ENCODE measurements at regions not wholly inside any gene's neighbourhood (a gene's known extent, or its start where the extent isn't known, plus 50 kb on each side); places are given as distances from the start of the nearest gene placed in this dataset.

- no peaks in the 10 kb centered on the region for H3K36me3 ChIP-seq
- DNase-seq (no peak), ATAC-seq (no peak)
- H3K27me3 ChIP-seq (ENCODE audit: low read depth), result no peaks in the 10 kb centered on the region
- H3K27ac ChIP-seq, result no peak overlapping the region
- H3K4me1 ChIP-seq, result no peaks in the 10 kb centered on the region
- H3K4me3 ChIP-seq, result no peak overlapping the region
- TF ChIP-seq, protein P1, sequence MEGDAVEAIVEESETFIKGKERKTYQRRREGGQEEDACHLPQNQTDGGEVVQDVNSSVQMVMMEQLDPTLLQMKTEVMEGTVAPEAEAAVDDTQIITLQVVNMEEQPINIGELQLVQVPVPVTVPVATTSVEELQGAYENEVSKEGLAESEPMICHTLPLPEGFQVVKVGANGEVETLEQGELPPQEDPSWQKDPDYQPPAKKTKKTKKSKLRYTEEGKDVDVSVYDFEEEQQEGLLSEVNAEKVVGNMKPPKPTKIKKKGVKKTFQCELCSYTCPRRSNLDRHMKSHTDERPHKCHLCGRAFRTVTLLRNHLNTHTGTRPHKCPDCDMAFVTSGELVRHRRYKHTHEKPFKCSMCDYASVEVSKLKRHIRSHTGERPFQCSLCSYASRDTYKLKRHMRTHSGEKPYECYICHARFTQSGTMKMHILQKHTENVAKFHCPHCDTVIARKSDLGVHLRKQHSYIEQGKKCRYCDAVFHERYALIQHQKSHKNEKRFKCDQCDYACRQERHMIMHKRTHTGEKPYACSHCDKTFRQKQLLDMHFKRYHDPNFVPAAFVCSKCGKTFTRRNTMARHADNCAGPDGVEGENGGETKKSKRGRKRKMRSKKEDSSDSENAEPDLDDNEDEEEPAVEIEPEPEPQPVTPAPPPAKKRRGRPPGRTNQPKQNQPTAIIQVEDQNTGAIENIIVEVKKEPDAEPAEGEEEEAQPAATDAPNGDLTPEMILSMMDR (IDR thresholded peaks at IDR 0.05), result no peak
- intact Hi-C loops (cut with DNase I), result no loop called here
- no peaks in the 10 kb centered on the region for H3K9me3 ChIP-seq
These were observed 204.7 kb downstream of the BCAT1 start for GRCh38 chr12:24743941-24744793.

GRCh38 chr12:24742378-24742777 is 206.5 kb downstream of the BCAT1 start:
- intact Hi-C loops (cut with DNase I), result no loop called here
- TF ChIP-seq, protein P1 (IDR thresholded peaks at IDR 0.05), result no peak
- ATAC-seq (peak; percentile 40 to 81), DNase-seq (no peak)
- Histone ChIP-seq H3K27ac (no peak overlapping the region), H3K36me3 (no peaks in the 10 kb centered on the region), H3K9me3 (no peaks in the 10 kb centered on the region), H3K27me3 (ENCODE audit: low read depth) (no peaks in the 10 kb centered on the region), H3K4me1 (no peaks in the 10 kb centered on the region), H3K4me3 (no peak overlapping the region)

GRCh38 chr12:24741216-24741615 is 207.7 kb downstream of the BCAT1 start:
- no peaks in the 10 kb centered on the region for H3K27me3 ChIP-seq (ENCODE audit: low read depth)
- no peak for DNase-seq
- intact Hi-C loops (cut with DNase I), result no loop called here
- ATAC-seq, result peak in 1 of 2 donors; percentile 41
- H3K27ac ChIP-seq, result no peak overlapping the region
- H3K4me1 ChIP-seq, result no peaks in the 10 kb centered on the region
- H3K9me3 ChIP-seq, result no peaks in the 10 kb centered on the region
- no peaks in the 10 kb centered on the region for H3K36me3 ChIP-seq
- TF ChIP-seq, protein P1 (IDR thresholded peaks at IDR 0.05), result no peak
- H3K4me3 ChIP-seq, result no peak overlapping the region

- Histone ChIP-seq H3K27ac (no peak overlapping the region), H3K9me3 (no peaks in the 10 kb centered on the region), H3K36me3 (no peaks in the 10 kb centered on the region), H3K4me1 (no peaks in the 10 kb centered on the region), H3K27me3 (ENCODE audit: low read depth) (no peaks in the 10 kb centered on the region), H3K4me3 (no peak overlapping the region)
- DNase-seq (no peak), ATAC-seq (no peak)
- intact Hi-C loops (cut with DNase I), result no loop called here
- TF ChIP-seq, protein P1 (IDR thresholded peaks at IDR 0.05), result no peak
These were observed 209.7 kb downstream of the BCAT1 start for GRCh38 chr12:24739106-24739779.

- H3K36me3 ChIP-seq, result no peaks in the 10 kb centered on the region
- intact Hi-C loops (cut with DNase I), result no loop called here
- H3K27me3 ChIP-seq (ENCODE audit: low read depth), result no peaks in the 10 kb centered on the region
- ATAC-seq (no peak), DNase-seq (no peak)
- no peak overlapping the region for H3K27ac ChIP-seq
- no peak overlapping the region for H3K4me3 ChIP-seq
- no peaks in the 10 kb centered on the region for H3K9me3 ChIP-seq
- TF ChIP-seq, protein P1 (IDR thresholded peaks at IDR 0.05), result no peak
- no peaks in the 10 kb centered on the region for H3K4me1 ChIP-seq
These were observed 210.5 kb downstream of the BCAT1 start for GRCh38 chr12:24738441-24738840.

All from lower lobe of right lung (tissue), 2 donors.